Gastroesophageal sphincter (tissue), 3 donors: ENCODE measurements at regions not wholly inside any gene's neighbourhood (a gene's known extent, or its start where the extent isn't known, plus 50 kb on each side); places are given as distances from the start of the nearest gene placed in this dataset.

Source experiments
- CTCF ChIP-seq, 4 experiments: fragments of 200-600 bp in 2 of 4; fragments of 450-650 bp in 2 of 4; sonication (generic) in 1 of 4; IDR thresholded peaks; one replicate each; pipeline ENCODE4 v1.5.1; 2017 to 2019; ENCODE audit warnings: antibody characterized with exemption in 4 of 4, mild to moderate bottlenecking in 2 of 4, moderate library complexity in 2 of 4
- EP300 ChIP-seq: sonication (generic); formaldehyde crosslinking; IDR thresholded peaks from one replicate; pipeline ENCODE4 v1.6.1; 2017; ENCODE audit warnings: antibody characterized with exemption, mild to moderate bottlenecking
- POLR2A ChIP-seq, 2 donors: fragments of 450-650 bp; IDR thresholded peaks; one replicate each; pipeline ENCODE4 v1.6.1; 2017; ENCODE audit warnings: antibody characterized with exemption in 2 of 2, mild to moderate bottlenecking in 2 of 2, moderate library complexity in 1 of 2

- no peak for TF ChIP-seq POLR2A (IDR thresholded peaks at IDR 0.05)
- no peak for TF ChIP-seq CTCF (IDR thresholded peaks at IDR 0.05)
- TF ChIP-seq EP300: no peak
Measured at GRCh38 chr5:172527559-172527958, 73.2 kb upstream of the SH3PXD2B start.
